Neuronal stem cell (in vitro differentiated cells): ENCODE measurements at regions not wholly inside any gene's neighbourhood (a gene's known extent, or its start where the extent isn't known, plus 50 kb on each side); places are given as distances from the start of the nearest gene placed in this dataset.

Experiments used
- DNase-seq: peaks from one replicate; pipeline ENCODE4 v3.0.0-alpha.2; 2013; ENCODE audit warnings: low spot score
- H2AFZ ChIP-seq: one replicate; pipeline ENCODE4 v1.6.1; 2013; ENCODE audit warnings: mild to moderate bottlenecking, low read length, inconsistent platforms
- H2AK5ac ChIP-seq: 2 replicates; pipeline ENCODE4 v1.6.1; 2013; ENCODE audit warnings: low read depth, mild to moderate bottlenecking, inconsistent platforms, low read length, moderate library complexity, mixed read lengths
- H2BK120ac ChIP-seq: 2 replicates; pipeline ENCODE4 v1.6.1; 2013; ENCODE audit warnings: low read depth, mild to moderate bottlenecking, inconsistent platforms, low read length, moderate library complexity, mixed read lengths
- H2BK12ac ChIP-seq: one replicate; pipeline ENCODE4 v1.6.1; 2013; ENCODE audit warnings: low read length, inconsistent platforms
- H2BK15ac ChIP-seq: 2 replicates; pipeline ENCODE4 v1.6.1; 2013; ENCODE audit warnings: mild to moderate bottlenecking, low read length, inconsistent platforms, mixed read lengths
- H2BK5ac ChIP-seq: one replicate; pipeline ENCODE4 v1.6.1; 2013; ENCODE audit warnings: inconsistent platforms, mild to moderate bottlenecking, low read length, moderate library complexity
- H3K14ac ChIP-seq: one replicate; pipeline ENCODE4 v1.6.1; 2013; ENCODE audit warnings: low read length, inconsistent platforms
- H3K18ac ChIP-seq: 2 replicates; pipeline ENCODE4 v1.6.1; 2013; ENCODE audit warnings: low read length, inconsistent platforms
- H3K23ac ChIP-seq: 2 replicates; pipeline ENCODE4 v1.6.1; 2013; ENCODE audit warnings: low read depth, mild to moderate bottlenecking, mixed read lengths, low read length, inconsistent platforms; ENCODE audit not compliant: poor library complexity
- H3K27ac ChIP-seq: replicated peaks from 3 replicates; pipeline ENCODE4 v1.5.1; 2013; ENCODE audit warnings: low read length, inconsistent platforms
- H3K27me3 ChIP-seq, 3 experiments: 2 replicates each; pipeline ENCODE4 v1.6.1; 2013; ENCODE audit warnings: low read length in 3 of 3, mild to moderate bottlenecking in 2 of 3, inconsistent platforms in 1 of 3, low read depth in 1 of 3, mixed read lengths in 1 of 3, moderate library complexity in 1 of 3; ENCODE audit not compliant: control insufficient read depth in 3 of 3, insufficient read depth in 3 of 3
- H3K36me3 ChIP-seq, 2 donors: replicated peaks in 1 of 2; 2 replicates each; pipeline ENCODE4 v1.6.1; 2013; ENCODE audit warnings: low read length in 2 of 2; ENCODE audit not compliant: control insufficient read depth in 2 of 2, insufficient read depth in 2 of 2
- H3K4ac ChIP-seq: 2 replicates; pipeline ENCODE4 v1.6.1; 2013; ENCODE audit warnings: inconsistent platforms, mild to moderate bottlenecking, low read length, moderate library complexity
- H3K4me1 ChIP-seq, 2 donors: 1 replicate in 1 of 2; 2 replicates in 1 of 2; pipeline ENCODE4 v1.6.1; 2013; ENCODE audit warnings: low read length in 2 of 2, low read depth in 1 of 2; ENCODE audit not compliant: control insufficient read depth in 2 of 2, insufficient read depth in 1 of 2
- H3K4me2 ChIP-seq: one replicate; pipeline ENCODE4 v1.6.1; 2013; ENCODE audit warnings: mild to moderate bottlenecking, low read length, inconsistent platforms; ENCODE audit not compliant: insufficient read depth, poor library complexity, severe bottlenecking
- H3K4me3 ChIP-seq, 2 donors: 2 replicates each; pipeline ENCODE4 v1.5.1; 2013; ENCODE audit warnings: low read length in 2 of 2, mild to moderate bottlenecking in 2 of 2, inconsistent platforms in 1 of 2, moderate library complexity in 1 of 2
- H3K79me1 ChIP-seq: one replicate; pipeline ENCODE4 v1.6.1; 2013; ENCODE audit warnings: low read depth, mild to moderate bottlenecking, inconsistent platforms, low read length, moderate library complexity
- H3K9ac ChIP-seq: one replicate; pipeline ENCODE4 v1.6.1; 2013; ENCODE audit warnings: mild to moderate bottlenecking, low read depth, low read length, inconsistent platforms; ENCODE audit not compliant: poor library complexity
- H3K9me3 ChIP-seq, 2 donors: replicated peaks in 1 of 2; 2 replicates each; pipeline versions ENCODE3 to v1.6.1; 2013; ENCODE audit warnings: low read length in 2 of 2, mild to moderate bottlenecking in 2 of 2, inconsistent platforms in 1 of 2, low read depth in 1 of 2, mixed read lengths in 1 of 2, moderate library complexity in 1 of 2; ENCODE audit not compliant: control insufficient read depth in 2 of 2, insufficient read depth in 1 of 2
- H4K8ac ChIP-seq: one replicate; pipeline ENCODE4 v1.6.1; 2013; ENCODE audit warnings: low read depth, mild to moderate bottlenecking, inconsistent platforms, low read length, moderate library complexity
- H4K91ac ChIP-seq: one replicate; pipeline ENCODE4 v1.6.1; 2013; ENCODE audit warnings: low read length, low read depth, mild to moderate bottlenecking, inconsistent platforms; ENCODE audit not compliant: poor library complexity
- WGBS, 2 donors: extraction: QIAGEN DNeasy Blood & Tissue Kit; methylation state at CpG; one replicate each; pipeline ENCODE4 v1.1.7; 2013; ENCODE audit warnings: missing lambda C conversion rate in 2 of 2, mixed read lengths in 1 of 2; ENCODE audit not compliant: insufficient read length in 2 of 2, insufficient replicate concordance in 1 of 2; ENCODE audit errors: extremely low coverage in 2 of 2; 5-methylcytosine and 5-hydroxymethylcytosine counted together

- no peak overlapping the region for H3K4me2 ChIP-seq
- no peaks in the 10 kb centered on the region for H3K9me3 ChIP-seq
- H4K8ac ChIP-seq, result no peak overlapping the region
- DNase-seq, result no peak
- no peak overlapping the region for H3K9ac ChIP-seq
- no peak overlapping the region for H2BK15ac ChIP-seq
- no peak overlapping the region for H4K91ac ChIP-seq
- H3K4me3 ChIP-seq, result no peak overlapping the region
- no peak overlapping the region for H2BK120ac ChIP-seq
- no peak overlapping the region for H2BK5ac ChIP-seq
- H3K27me3 ChIP-seq, result peaks cover 0 to 8% (median 0%) of the 10 kb centered on the region in 3 experiments
- H3K79me1 ChIP-seq, result no peaks in the 10 kb centered on the region
- no peak overlapping the region for H2AFZ ChIP-seq
- H3K23ac ChIP-seq, result no peak overlapping the region
- H3K18ac ChIP-seq, result no peak overlapping the region
- H2AK5ac ChIP-seq, result no peak overlapping the region
- no CpG with 5 or more reads among the region's 3 CpGs for WGBS, 2 donors
- no peaks in the 10 kb centered on the region for H3K4me1 ChIP-seq
- no peak overlapping the region for H3K4ac ChIP-seq
- H3K27ac ChIP-seq, result no peak overlapping the region
- H3K14ac ChIP-seq, result no peak overlapping the region
- H2BK12ac ChIP-seq, result no peak overlapping the region
- no peaks in the 10 kb centered on the region for H3K36me3 ChIP-seq
These were observed 161.1 kb downstream of the PHETA1 start for GRCh38 chr12:111207761-111208160.

- Histone ChIP-seq H3K9ac (no peak overlapping the region), H2BK15ac (no peak overlapping the region), H3K79me1 (no peaks in the 10 kb centered on the region), H3K36me3 (no peaks in the 10 kb centered on the region), H2AK5ac (no peak overlapping the region), H3K4me3 (no peak overlapping the region), H3K18ac (no peak overlapping the region), H3K27me3 (peaks cover 0 to 13% (median 0%) of the 10 kb centered on the region in 3 experiments), H2BK5ac (no peak overlapping the region), H4K91ac (no peak overlapping the region), H3K14ac (no peak overlapping the region), H4K8ac (no peak overlapping the region), H3K27ac (no peak overlapping the region), H3K4me1 (no peaks in the 10 kb centered on the region), H2BK12ac (no peak overlapping the region), H3K23ac (no peak overlapping the region), H2AFZ (no peak overlapping the region), H3K4me2 (no peak overlapping the region), H3K9me3 (no peaks in the 10 kb centered on the region), H2BK120ac (no peak overlapping the region), H3K4ac (no peak overlapping the region)
- no CpG with 5 or more reads among the region's 15 CpGs for WGBS, 2 donors
- no peak for DNase-seq
These were observed 164.1 kb downstream of the PHETA1 start for GRCh38 chr12:111204788-111205241.

- no peak overlapping the region for H3K4me2 ChIP-seq
- H3K36me3 ChIP-seq, result no peaks in the 10 kb centered on the region
- peaks cover 0 to 13% (median 0%) of the 10 kb centered on the region in 3 experiments for H3K27me3 ChIP-seq
- H3K23ac ChIP-seq, result no peak overlapping the region
- no peaks in the 10 kb centered on the region for H3K79me1 ChIP-seq
- H2BK15ac ChIP-seq, result no peak overlapping the region
- no CpG with 5 or more reads among the region's 2 CpGs for WGBS, 2 donors
- H2BK12ac ChIP-seq, result no peak overlapping the region
- no peak overlapping the region for H3K4me3 ChIP-seq
- peak overlapping the region; percentile 1 for H3K9ac ChIP-seq
- H3K4ac ChIP-seq, result no peak overlapping the region
- no peaks in the 10 kb centered on the region for H3K9me3 ChIP-seq
- H2BK120ac ChIP-seq, result no peak overlapping the region
- no peak overlapping the region for H2AFZ ChIP-seq
- H2BK5ac ChIP-seq, result no peak overlapping the region
- no peak overlapping the region for H3K14ac ChIP-seq
- H4K8ac ChIP-seq, result no peak overlapping the region
- no peak overlapping the region for H3K27ac ChIP-seq
- peak overlapping the region; percentile 22 for H3K18ac ChIP-seq
- no peaks in the 10 kb centered on the region for H3K4me1 ChIP-seq
- H2AK5ac ChIP-seq, result no peak overlapping the region
- no peak overlapping the region for H4K91ac ChIP-seq
- DNase-seq, result no peak
These were observed 164.9 kb downstream of the PHETA1 start for GRCh38 chr12:111203969-111204368.

- Histone ChIP-seq H3K14ac (no peak overlapping the region), H2BK120ac (no peak overlapping the region), H3K27ac (no peak overlapping the region), H3K9me3 (no peaks in the 10 kb centered on the region), H3K4me2 (no peak overlapping the region), H3K18ac (no peak overlapping the region), H3K23ac (no peak overlapping the region), H3K4me3 (no peak overlapping the region), H3K27me3 (peaks cover 0 to 13% (median 0%) of the 10 kb centered on the region in 3 experiments), H2BK5ac (no peak overlapping the region), H3K4ac (no peak overlapping the region), H2AFZ (no peak overlapping the region), H4K91ac (no peak overlapping the region), H4K8ac (no peak overlapping the region), H3K9ac (no peak overlapping the region), H3K36me3 (no peaks in the 10 kb centered on the region), H2BK15ac (no peak overlapping the region), H3K79me1 (no peaks in the 10 kb centered on the region), H3K4me1 (no peaks in the 10 kb centered on the region), H2BK12ac (no peak overlapping the region), H2AK5ac (no peak overlapping the region)
- DNase-seq, result no peak
- WGBS, 2 donors, result no CpG with 5 or more reads among the region's 4 CpGs
These were observed 165.4 kb downstream of the PHETA1 start for GRCh38 chr12:111203446-111203845.
